ENCODE measurements at regions not wholly inside any gene's neighbourhood (a gene's known extent, or its start where the extent isn't known, plus 50 kb on each side); places are given as distances from the start of the nearest gene placed in this dataset.
"Not testable (repeated sequence)": the region's sequence is repeated elsewhere in the genome, so short reads cannot be mapped to it uniquely, and the experiment has no call there.

GRCh38 chr5:44943647-44944046, 134.9 kb downstream of the MRPS30 start:
- DNase-seq: no peak

GRCh38 chr5:44945743-44946142, 137.0 kb downstream of the MRPS30 start:
- DNase-seq: no peak

- DNase-seq: no peak
These were observed 140.9 kb downstream of the MRPS30 start for GRCh38 chr5:44949687-44950086.

- no peak for DNase-seq
These were observed 142.6 kb downstream of the MRPS30 start for GRCh38 chr5:44951371-44951770.

- DNase-seq: peak; percentile 74
These were observed 143.6 kb downstream of the MRPS30 start for GRCh38 chr5:44952376-44952775.

GRCh38 chr5:44953078-44953477, 144.3 kb downstream of the MRPS30 start:
- DNase-seq: no peak

GRCh38 chr5:44958943-44959454, 150.3 kb downstream of the MRPS30 start:
- not testable (repeated sequence) for DNase-seq

- DNase-seq: no peak
These were observed 161.1 kb downstream of the MRPS30 start for GRCh38 chr5:44969825-44970224.

- not testable (repeated sequence) for DNase-seq
These were observed 162.2 kb downstream of the MRPS30 start for GRCh38 chr5:44970963-44971362.

GRCh38 chr5:44974813-44975212, 166.1 kb downstream of the MRPS30 start:
- DNase-seq: no peak

GRCh38 chr5:44981708-44982107, 173.0 kb downstream of the MRPS30 start:
- DNase-seq: no peak

- no peak for DNase-seq
These were observed 174.3 kb downstream of the MRPS30 start for GRCh38 chr5:44983006-44983405.

GRCh38 chr5:44987026-44987425, 178.3 kb downstream of the MRPS30 start:
- DNase-seq: no peak

GRCh38 chr5:44991693-44992092, 182.9 kb downstream of the MRPS30 start:
- DNase-seq: no peak

- no peak for DNase-seq
These were observed 184.5 kb downstream of the MRPS30 start for GRCh38 chr5:44993286-44993685.

GRCh38 chr5:44997506-44997905, 188.8 kb downstream of the MRPS30 start:
- DNase-seq: no peak

GRCh38 chr5:45007102-45007501, 198.4 kb downstream of the MRPS30 start:
- DNase-seq: not testable (repeated sequence)

- DNase-seq: no peak
These were observed 208.8 kb downstream of the MRPS30 start for GRCh38 chr5:45017568-45017967.

- DNase-seq: no peak
These were observed 220.8 kb downstream of the MRPS30 start for GRCh38 chr5:45029553-45029952.

GRCh38 chr5:45035991-45036390, 227.2 kb downstream of the MRPS30 start:
- no peak for DNase-seq

- no peak for DNase-seq
These were observed 229.2 kb downstream of the MRPS30 start for GRCh38 chr5:45037927-45038326.

- peak; percentile 68 for DNase-seq
These were observed 229.7 kb downstream of the MRPS30 start for GRCh38 chr5:45038366-45038987.

- no peak for DNase-seq
These were observed 233.5 kb downstream of the MRPS30 start for GRCh38 chr5:45042283-45042682.

GRCh38 chr5:45057564-45057963, 248.8 kb downstream of the MRPS30 start:
- DNase-seq: no peak

- DNase-seq: no peak
These were observed 252.0 kb downstream of the MRPS30 start for GRCh38 chr5:45060724-45061123.
